WTC11 (cell line): ENCODE measurements at regions not wholly inside any gene's neighbourhood (a gene's known extent, or its start where the extent isn't known, plus 50 kb on each side); places are given as distances from the start of the nearest gene placed in this dataset.

ENCODE experiments used
- ATF1 ChIP-seq: sonication (generic); formaldehyde crosslinking; IDR thresholded peaks from 2 replicates; pipeline ENCODE4 v1.8.1; 2023; ENCODE audit warnings: mild to moderate bottlenecking, moderate library complexity, missing genetic modification reagents
- CREB1 ChIP-seq: sonication (generic); formaldehyde crosslinking; IDR thresholded peaks from 2 replicates; pipeline ENCODE4 v1.8.0; 2023; ENCODE audit warnings: mild to moderate bottlenecking, missing genetic modification reagents
- ESRRA ChIP-seq: sonication (generic); formaldehyde crosslinking; IDR thresholded peaks from 2 replicates; pipeline ENCODE4 v1.8.1; 2022; ENCODE audit warnings: mild to moderate bottlenecking, missing genetic modification reagents, borderline replicate concordance
- IRF2 ChIP-seq: sonication (generic); formaldehyde crosslinking; IDR thresholded peaks from 2 replicates; pipeline ENCODE4 v1.8.0; 2022; ENCODE audit warnings: low read depth, missing genetic modification reagents, borderline replicate concordance
- SP1 ChIP-seq: sonication (generic); formaldehyde crosslinking; conservative IDR thresholded peaks from 2 replicates; pipeline ENCODE4 v1.8.1; 2022; ENCODE audit warnings: missing genetic modification reagents
- ZBTB21 ChIP-seq: sonication (generic); formaldehyde crosslinking; IDR thresholded peaks from 2 replicates; pipeline ENCODE4 v1.8.1; 2023; ENCODE audit warnings: mild to moderate bottlenecking, missing genetic modification reagents, borderline replicate concordance
- TF ChIP-seq, protein P1 (sequence below): fragments of 200-600 bp; IDR thresholded peaks from 2 replicates; pipeline ENCODE4 v1.8.0; 2022; ENCODE audit warnings: antibody characterized with exemption
- TF ChIP-seq, protein P2 (sequence below): sonication (generic); formaldehyde crosslinking; IDR thresholded peaks from 2 replicates; pipeline ENCODE4 v1.8.1; 2023; ENCODE audit warnings: mild to moderate bottlenecking, missing genetic modification reagents
- TF ChIP-seq, protein P3 (sequence below): sonication (generic); formaldehyde crosslinking; IDR thresholded peaks from 2 replicates; pipeline ENCODE4 v1.8.0; 2022; ENCODE audit warnings: mild to moderate bottlenecking, missing genetic modification reagents
- TF ChIP-seq, protein P4 (sequence below): sonication (generic); formaldehyde crosslinking; IDR thresholded peaks from 2 replicates; pipeline ENCODE4 v1.8.1; 2022; ENCODE audit warnings: missing genetic modification reagents, borderline replicate concordance
- TF ChIP-seq, protein P5 (sequence below): sonication (generic); formaldehyde crosslinking; IDR thresholded peaks from 2 replicates; pipeline ENCODE4 v1.8.1; 2022; ENCODE audit warnings: low read depth, missing genetic modification reagents, borderline replicate concordance
- TF ChIP-seq, protein P6 (sequence below): fragments of 250-450 bp; sonication (Bioruptor Pico); conservative IDR thresholded peaks from 2 replicates; pipeline ENCODE4 v1.9.0; 2021; ENCODE audit warnings: mild to moderate bottlenecking
- TF ChIP-seq, protein P7 (sequence below): sonication (generic); formaldehyde crosslinking; IDR thresholded peaks from 2 replicates; pipeline ENCODE4 v1.8.0; 2022; ENCODE audit warnings: mild to moderate bottlenecking, missing genetic modification reagents
- TF ChIP-seq, protein P8 (sequence below): sonication (generic); formaldehyde crosslinking; IDR thresholded peaks from 2 replicates; pipeline ENCODE4 v1.8.0; 2023; ENCODE audit warnings: missing genetic modification reagents

DNA sequence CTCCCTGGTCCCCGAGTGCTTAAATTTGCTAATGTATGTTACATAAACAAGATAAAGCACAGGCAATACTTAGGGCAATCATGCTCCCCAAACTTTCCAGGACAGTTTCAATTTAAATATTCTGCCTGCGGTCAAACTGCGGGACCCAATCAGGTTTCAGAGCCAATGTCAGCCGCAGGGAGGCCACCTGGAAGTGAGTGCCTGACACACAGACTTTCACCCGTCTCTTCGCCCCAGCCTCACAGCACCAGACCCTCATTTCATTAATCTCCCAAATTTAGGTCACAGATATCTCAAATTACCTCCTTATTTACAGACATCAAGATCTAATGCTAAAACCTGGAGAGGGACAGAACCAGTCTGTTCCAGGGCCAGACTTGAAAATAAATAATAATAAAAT lies 107.2 kb upstream of the ALDH1A3 start:
- TF ChIP-seq, protein P1, sequence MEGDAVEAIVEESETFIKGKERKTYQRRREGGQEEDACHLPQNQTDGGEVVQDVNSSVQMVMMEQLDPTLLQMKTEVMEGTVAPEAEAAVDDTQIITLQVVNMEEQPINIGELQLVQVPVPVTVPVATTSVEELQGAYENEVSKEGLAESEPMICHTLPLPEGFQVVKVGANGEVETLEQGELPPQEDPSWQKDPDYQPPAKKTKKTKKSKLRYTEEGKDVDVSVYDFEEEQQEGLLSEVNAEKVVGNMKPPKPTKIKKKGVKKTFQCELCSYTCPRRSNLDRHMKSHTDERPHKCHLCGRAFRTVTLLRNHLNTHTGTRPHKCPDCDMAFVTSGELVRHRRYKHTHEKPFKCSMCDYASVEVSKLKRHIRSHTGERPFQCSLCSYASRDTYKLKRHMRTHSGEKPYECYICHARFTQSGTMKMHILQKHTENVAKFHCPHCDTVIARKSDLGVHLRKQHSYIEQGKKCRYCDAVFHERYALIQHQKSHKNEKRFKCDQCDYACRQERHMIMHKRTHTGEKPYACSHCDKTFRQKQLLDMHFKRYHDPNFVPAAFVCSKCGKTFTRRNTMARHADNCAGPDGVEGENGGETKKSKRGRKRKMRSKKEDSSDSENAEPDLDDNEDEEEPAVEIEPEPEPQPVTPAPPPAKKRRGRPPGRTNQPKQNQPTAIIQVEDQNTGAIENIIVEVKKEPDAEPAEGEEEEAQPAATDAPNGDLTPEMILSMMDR: no peak
- TF ChIP-seq ESRRA: no peak
- TF ChIP-seq, protein P2, sequence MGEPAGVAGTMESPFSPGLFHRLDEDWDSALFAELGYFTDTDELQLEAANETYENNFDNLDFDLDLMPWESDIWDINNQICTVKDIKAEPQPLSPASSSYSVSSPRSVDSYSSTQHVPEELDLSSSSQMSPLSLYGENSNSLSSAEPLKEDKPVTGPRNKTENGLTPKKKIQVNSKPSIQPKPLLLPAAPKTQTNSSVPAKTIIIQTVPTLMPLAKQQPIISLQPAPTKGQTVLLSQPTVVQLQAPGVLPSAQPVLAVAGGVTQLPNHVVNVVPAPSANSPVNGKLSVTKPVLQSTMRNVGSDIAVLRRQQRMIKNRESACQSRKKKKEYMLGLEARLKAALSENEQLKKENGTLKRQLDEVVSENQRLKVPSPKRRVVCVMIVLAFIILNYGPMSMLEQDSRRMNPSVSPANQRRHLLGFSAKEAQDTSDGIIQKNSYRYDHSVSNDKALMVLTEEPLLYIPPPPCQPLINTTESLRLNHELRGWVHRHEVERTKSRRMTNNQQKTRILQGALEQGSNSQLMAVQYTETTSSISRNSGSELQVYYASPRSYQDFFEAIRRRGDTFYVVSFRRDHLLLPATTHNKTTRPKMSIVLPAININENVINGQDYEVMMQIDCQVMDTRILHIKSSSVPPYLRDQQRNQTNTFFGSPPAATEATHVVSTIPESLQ: no peak
- no peak for TF ChIP-seq SP1 (CRISPR knock-in tag)
- TF ChIP-seq, protein P3, sequence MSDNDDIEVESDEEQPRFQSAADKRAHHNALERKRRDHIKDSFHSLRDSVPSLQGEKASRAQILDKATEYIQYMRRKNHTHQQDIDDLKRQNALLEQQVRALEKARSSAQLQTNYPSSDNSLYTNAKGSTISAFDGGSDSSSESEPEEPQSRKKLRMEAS (CRISPR knock-in tag): no peak
- TF ChIP-seq, protein P4, sequence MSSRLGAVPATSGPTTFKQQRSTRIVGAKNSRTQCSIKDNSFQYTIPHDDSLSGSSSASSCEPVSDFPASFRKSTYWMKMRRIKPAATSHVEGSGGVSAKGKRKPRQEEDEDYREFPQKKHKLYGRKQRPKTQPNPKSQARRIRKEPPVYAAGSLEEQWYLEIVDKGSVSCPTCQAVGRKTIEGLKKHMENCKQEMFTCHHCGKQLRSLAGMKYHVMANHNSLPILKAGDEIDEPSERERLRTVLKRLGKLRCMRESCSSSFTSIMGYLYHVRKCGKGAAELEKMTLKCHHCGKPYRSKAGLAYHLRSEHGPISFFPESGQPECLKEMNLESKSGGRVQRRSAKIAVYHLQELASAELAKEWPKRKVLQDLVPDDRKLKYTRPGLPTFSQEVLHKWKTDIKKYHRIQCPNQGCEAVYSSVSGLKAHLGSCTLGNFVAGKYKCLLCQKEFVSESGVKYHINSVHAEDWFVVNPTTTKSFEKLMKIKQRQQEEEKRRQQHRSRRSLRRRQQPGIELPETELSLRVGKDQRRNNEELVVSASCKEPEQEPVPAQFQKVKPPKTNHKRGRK: no peak
- no peak for TF ChIP-seq CREB1 (CRISPR knock-in tag)
- TF ChIP-seq, protein P5, sequence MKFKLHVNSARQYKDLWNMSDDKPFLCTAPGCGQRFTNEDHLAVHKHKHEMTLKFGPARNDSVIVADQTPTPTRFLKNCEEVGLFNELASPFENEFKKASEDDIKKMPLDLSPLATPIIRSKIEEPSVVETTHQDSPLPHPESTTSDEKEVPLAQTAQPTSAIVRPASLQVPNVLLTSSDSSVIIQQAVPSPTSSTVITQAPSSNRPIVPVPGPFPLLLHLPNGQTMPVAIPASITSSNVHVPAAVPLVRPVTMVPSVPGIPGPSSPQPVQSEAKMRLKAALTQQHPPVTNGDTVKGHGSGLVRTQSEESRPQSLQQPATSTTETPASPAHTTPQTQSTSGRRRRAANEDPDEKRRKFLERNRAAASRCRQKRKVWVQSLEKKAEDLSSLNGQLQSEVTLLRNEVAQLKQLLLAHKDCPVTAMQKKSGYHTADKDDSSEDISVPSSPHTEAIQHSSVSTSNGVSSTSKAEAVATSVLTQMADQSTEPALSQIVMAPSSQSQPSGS (CRISPR knock-in tag): no peak
- no peak for TF ChIP-seq IRF2 (CRISPR knock-in tag)
- TF ChIP-seq ATF1: no peak
- TF ChIP-seq, protein P6, sequence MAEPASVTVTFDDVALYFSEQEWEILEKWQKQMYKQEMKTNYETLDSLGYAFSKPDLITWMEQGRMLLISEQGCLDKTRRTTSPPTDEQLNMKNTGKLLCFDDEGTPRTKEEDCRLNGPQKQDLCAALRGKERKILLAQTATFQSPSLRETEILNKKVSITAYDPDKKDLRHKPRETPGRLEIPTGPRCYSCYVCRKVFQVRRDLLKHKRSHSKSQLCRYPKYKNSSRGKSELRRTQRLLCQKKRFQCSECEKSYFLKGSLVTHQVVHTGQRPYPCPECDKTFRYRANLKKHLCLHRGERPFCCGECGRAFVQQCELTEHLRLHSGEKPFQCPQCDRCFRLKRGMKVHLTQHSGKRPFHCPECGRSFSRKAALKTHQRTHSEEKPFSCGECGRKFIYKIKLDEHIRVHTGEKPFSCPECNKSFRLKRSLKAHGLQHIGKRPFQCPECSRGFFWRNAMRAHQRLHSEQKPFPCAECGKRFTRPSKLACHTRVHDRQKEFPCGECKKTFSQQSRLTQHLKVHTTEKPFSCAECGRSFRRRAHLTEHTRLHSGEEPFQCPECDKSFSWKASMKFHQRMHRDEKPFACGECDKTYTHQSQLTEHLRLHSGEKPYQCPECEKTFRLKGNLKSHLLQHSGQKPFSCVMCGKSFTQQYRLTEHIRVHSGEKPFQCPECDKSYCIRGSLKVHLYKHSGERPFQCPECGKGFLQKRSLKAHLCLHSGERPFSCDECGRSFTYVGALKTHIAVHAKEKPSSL (CRISPR knock-in tag): no peak
- no peak for TF ChIP-seq ZBTB21
- TF ChIP-seq, protein P7, sequence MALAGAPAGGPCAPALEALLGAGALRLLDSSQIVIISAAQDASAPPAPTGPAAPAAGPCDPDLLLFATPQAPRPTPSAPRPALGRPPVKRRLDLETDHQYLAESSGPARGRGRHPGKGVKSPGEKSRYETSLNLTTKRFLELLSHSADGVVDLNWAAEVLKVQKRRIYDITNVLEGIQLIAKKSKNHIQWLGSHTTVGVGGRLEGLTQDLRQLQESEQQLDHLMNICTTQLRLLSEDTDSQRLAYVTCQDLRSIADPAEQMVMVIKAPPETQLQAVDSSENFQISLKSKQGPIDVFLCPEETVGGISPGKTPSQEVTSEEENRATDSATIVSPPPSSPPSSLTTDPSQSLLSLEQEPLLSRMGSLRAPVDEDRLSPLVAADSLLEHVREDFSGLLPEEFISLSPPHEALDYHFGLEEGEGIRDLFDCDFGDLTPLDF: no peak
- TF ChIP-seq, protein P8, sequence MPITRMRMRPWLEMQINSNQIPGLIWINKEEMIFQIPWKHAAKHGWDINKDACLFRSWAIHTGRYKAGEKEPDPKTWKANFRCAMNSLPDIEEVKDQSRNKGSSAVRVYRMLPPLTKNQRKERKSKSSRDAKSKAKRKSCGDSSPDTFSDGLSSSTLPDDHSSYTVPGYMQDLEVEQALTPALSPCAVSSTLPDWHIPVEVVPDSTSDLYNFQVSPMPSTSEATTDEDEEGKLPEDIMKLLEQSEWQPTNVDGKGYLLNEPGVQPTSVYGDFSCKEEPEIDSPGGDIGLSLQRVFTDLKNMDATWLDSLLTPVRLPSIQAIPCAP (CRISPR knock-in tag): no peak
